ENCODE measurements at regions not wholly inside any gene's neighbourhood (a gene's known extent, or its start where the extent isn't known, plus 50 kb on each side); places are given as distances from the start of the nearest gene placed in this dataset.
"Not testable (repeated sequence)": the region's sequence is repeated elsewhere in the genome, so short reads cannot be mapped to it uniquely, and the experiment has no call there.

- intact Hi-C loops (cut with DNase I): no loop called here
- DNase-seq (ENCODE audit: missing footprints): no peak
- no peak for ATAC-seq
Measured at GRCh38 chr1:10945991-10946509, 66.4 kb upstream of the TARDBP start.

DNA sequence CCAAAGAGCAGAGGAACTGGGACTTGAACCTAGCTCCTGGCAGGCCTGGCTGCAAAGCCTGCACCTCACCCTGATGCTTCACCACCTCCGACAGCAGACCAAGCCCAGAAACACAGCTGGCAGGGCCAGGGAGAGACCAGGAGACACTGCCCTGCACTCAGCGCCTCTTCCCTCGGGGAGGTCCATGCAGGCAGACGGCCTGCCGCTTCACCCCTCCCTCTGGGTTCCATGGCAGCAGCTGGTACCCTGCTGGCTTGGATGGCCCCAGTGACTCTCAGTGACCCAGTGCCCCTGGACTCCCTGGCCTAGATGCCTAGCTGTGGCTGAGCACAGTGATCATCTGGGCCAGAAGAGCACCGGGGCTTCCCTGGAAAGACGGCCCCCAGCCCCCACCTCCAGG is 65.3 kb upstream of the TARDBP start:
- intact Hi-C loops (cut with DNase I): no loop called here
- no peak for DNase-seq (ENCODE audit: missing footprints)
- ATAC-seq: no peak

DNA sequence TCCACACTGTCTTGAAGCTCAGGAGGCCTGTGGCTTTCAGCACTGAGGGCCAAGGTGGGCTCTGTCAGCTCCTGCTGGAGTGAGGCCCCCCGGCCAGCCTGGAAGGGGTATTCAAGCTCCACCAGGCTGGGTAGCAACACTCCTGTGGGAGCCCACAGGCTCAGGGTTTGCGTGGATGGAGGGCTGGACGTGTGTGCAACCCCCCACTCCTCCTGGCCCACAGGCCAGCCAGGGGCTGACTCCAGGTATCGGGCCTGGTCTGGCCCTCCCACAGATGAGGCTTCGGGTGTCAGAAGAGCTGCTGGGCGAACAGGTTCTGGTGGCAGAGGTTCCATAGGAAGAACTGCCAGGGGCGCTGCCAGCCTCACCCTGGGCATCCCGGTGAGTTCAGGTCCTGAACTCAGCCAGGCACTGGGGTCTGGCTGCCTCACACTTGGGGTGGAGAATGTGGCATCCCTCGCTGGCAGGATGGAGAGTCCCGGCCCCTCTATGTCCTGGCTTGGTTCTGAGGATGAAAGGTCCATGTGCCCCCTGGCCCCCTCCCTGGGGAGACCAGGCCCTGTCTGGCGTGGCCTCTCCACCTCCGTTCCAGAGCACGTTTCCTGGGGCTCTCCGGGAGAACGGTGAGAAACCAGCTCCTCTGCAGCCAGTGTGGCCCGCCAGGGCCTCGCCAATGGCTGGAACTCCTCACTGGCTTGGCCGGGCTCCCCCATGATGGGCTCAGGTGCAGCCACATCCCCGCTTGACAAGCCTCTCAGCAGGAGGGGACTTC is 64.6 kb upstream of the TARDBP start:
- DNase-seq (ENCODE audit: missing footprints) (no peak), ATAC-seq (no peak)
- intact Hi-C loops (cut with DNase I): no loop called here

- intact Hi-C loops (cut with DNase I): no loop called here
- DNase-seq (ENCODE audit: missing footprints) (no peak), ATAC-seq (no peak)
Measured at GRCh38 chr1:10948463-10948775, 64.0 kb upstream of the TARDBP start.

GRCh38 chr1:10950316-10951172 is 61.9 kb upstream of the TARDBP start:
- intact Hi-C loops (cut with DNase I): no loop called here
- ATAC-seq (no peak), DNase-seq (ENCODE audit: missing footprints) (no peak)

DNA sequence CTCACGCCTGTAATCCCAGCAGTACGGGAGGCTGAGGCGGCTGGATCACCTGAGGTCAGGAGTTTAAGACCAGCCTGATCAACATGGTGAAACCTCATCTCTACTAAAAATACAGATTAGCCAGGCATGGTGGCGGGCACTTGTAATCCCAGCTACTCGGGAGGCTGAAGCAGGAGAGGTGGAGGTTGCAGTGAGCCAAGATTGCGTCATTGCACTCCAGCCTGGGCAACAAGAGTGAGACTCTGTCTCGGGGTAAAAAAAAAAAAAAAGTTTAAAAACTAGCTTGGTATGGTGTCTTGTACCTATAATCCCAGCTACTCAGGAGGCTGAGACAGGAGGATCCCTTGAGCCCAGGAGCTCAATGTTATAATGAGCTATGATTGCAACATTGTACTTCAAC is 61.2 kb upstream of the TARDBP start:
- intact Hi-C loops (cut with DNase I); DNase-seq (ENCODE audit: missing footprints); ATAC-seq: not testable (repeated sequence)

DNA sequence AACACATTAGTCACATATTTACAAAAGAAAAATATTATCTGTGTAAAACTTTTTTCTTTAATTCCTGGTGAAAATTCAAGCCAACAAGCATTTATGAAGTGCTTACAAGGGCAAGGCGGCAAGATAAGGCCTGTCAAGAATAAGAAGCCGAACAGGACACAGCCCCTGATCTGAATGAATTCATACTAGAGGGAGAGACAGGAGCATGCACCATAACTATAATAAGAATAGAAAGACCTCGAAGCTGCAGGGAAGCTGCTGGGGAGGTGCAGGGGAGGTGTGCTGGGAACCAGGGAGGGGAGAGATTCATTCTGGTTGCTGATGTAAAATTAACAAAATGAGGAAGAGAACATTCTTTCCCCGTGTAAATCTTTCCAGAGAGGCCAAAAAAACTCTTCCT is 60.5 kb upstream of the TARDBP start:
- intact Hi-C loops (cut with DNase I): no loop called here
- DNase-seq (ENCODE audit: missing footprints) (no peak), ATAC-seq (no peak)

- intact Hi-C loops (cut with DNase I): no loop called here
- DNase-seq (ENCODE audit: missing footprints) (no peak), ATAC-seq (no peak)
Measured at GRCh38 chr1:10953505-10954193, 58.8 kb upstream of the TARDBP start.

GRCh38 chr1:10957133-10957532 is 55.3 kb upstream of the TARDBP start:
- ATAC-seq: peak; percentile 43
- intact Hi-C loops (cut with DNase I): no loop called here

DNA sequence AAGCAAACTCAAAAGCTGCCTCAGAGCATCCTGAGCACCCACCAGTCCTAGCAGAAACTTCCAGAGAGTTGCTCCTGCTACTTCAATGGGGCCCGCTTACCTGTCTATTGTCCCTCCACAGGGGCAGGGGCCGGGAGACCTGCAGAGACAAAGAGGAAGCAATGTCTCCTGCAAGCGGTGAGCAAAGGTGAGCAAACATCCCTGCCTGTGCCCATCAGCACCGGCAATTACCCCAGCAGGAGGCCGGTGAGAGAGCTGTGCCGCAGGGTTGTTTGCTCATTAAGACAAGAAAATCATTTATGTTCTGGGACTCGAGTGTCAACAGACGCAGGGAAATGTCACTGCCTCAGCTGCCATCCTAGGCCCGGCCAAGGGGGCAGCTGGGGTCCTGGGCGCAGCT is 53.8 kb upstream of the TARDBP start:
- intact Hi-C loops (cut with DNase I): no loop called here
- no peak for ATAC-seq
- no peak for DNase-seq (ENCODE audit: missing footprints)

More at GRCh38 chr1:10957133-10957532, 55.3 kb upstream of the TARDBP start:
- no peak for DNase-seq (ENCODE audit: missing footprints)

DNA sequence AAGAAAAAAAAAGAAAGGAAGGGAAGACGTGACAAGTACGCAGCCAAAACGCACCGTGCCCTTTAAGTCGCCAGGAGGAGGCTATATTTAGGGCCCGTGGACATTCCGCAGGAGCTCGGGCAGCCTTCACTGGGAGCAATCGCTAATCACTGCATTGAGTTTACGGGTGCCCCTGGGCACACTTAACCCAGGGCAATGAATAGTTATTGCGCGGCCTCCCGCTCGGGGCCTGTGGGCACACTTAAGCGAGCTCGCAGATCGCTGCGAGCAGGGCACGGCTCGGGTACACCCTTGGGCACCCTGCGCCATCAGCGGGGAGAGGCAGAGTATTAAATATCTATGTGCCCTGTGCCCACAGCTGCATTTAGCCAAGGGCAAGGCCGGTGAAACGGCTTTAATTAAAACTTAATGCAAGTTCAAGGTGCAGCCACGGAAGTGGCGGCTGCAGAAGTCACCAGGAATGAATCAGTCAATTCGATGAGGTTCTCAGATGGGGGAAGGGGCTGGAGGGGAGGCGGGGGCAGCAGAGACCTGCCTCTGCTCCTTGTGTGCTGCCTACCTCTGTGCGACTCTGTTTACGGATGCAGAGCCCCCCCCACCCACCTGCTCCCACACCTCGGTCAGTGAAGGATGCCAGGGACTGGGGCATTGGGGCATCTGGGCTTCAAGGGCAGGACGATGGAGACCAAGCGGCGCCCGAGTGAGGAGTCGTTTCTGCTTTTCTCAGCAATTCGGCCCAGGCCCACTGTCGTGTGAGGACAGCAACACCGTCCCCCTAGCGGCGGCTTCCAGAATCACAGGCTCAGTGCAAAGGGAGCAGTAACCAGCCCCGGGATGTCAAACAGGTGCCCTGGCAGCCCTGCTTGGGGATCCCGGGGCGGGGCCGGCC is 51.8 kb upstream of the TARDBP start:
- intact Hi-C loops (cut with DNase I): no loop called here
- peak; percentile 89 for DNase-seq (ENCODE audit: missing footprints)
- peak; percentile 60 for ATAC-seq

DNA sequence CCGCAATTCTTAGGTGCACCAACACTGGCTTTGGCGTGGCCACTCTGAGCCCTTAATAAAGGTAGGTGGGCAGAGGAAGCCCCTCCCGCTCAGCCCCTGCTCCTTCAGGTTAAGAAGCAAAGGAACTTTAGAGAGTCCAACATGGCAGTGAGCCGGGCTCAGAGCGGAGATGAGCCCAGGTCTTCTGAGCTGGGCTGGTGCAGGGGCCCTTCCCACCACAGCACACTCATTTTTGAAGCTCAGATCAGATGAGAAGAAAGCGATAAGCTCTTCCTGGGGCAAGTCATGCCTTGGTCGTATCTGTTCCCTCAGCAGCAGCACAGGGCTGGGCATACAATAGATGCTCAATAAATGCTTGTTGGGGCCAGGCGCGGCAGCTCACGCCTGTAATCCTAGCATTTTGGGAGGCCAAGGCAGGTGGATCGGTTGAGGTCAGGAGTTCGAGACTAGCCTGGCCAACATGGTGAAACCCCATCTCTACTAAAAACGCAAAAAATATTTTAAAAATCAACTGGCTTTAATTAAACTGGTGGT is 51.1 kb upstream of the TARDBP start:
- DNase-seq (ENCODE audit: missing footprints) (no peak), ATAC-seq (no peak)
- intact Hi-C loops (cut with DNase I): no loop called here

- DNase-seq (ENCODE audit: missing footprints): no peak
- intact Hi-C loops (cut with DNase I): no loop called here
- no peak for ATAC-seq
Measured at GRCh38 chr1:10962483-10962882, 50.0 kb upstream of the TARDBP start.
